Stomach (tissue), 8 donors: ENCODE measurements at regions not wholly inside any gene's neighbourhood (a gene's known extent, or its start where the extent isn't known, plus 50 kb on each side); places are given as distances from the start of the nearest gene placed in this dataset.
"Not testable (repeated sequence)": the region's sequence is repeated elsewhere in the genome, so short reads cannot be mapped to it uniquely, and the experiment has no call there.

Experiments
- DNase-seq, 2 donors: peaks; one replicate each; pipeline versions ENCODE4 v3.0.0 to v3.0.0-alpha.2; 2013 to 2019
- H3K27ac ChIP-seq, 5 donors: fragments of 200-600 bp in 4 of 5; sonication (generic) in 4 of 5; one replicate each; pipeline ENCODE4 v1.5.1; 2013 to 2019; ENCODE audit warnings: mild to moderate bottlenecking in 1 of 5, moderate library complexity in 1 of 5
- H3K27me3 ChIP-seq, 3 donors: fragments of 200-600 bp; sonication (generic); one replicate each; pipeline ENCODE4 v1.5.1; 2017 to 2019; ENCODE audit warnings: mixed run types in 1 of 3
- H3K36me3 ChIP-seq, 4 donors: fragments of 200-600 bp; sonication (generic); 1 replicate in 3 of 4; 2 replicates in 1 of 4; pipeline ENCODE4 v1.5.1; 2016 to 2019
- H3K4me1 ChIP-seq, 4 donors: fragments of 200-600 bp; sonication (generic); one replicate each; pipeline ENCODE4 v1.5.1; 2016 to 2019
- H3K4me3 ChIP-seq, 4 donors: fragments of 200-600 bp; sonication (generic) in 3 of 4; one replicate each; pipeline ENCODE4 v1.5.1; 2016 to 2019; ENCODE audit warnings: mild to moderate bottlenecking in 1 of 4
- H3K9me3 ChIP-seq, 4 donors: fragments of 200-600 bp; sonication (generic); one replicate each; pipeline ENCODE4 v1.5.1; 2016 to 2019
- EP300 ChIP-seq: sonication (generic); formaldehyde crosslinking; IDR thresholded peaks from one replicate; pipeline ENCODE4 v1.6.1; 2017; ENCODE audit warnings: antibody characterized with exemption
- POLR2A ChIP-seq, 4 donors: fragments of 450-650 bp; IDR thresholded peaks; one replicate each; pipeline ENCODE4 v1.6.1; 2016; ENCODE audit warnings: antibody characterized with exemption in 4 of 4, control low read depth in 2 of 4, mild to moderate bottlenecking in 1 of 4, moderate library complexity in 1 of 4
- POLR2AphosphoS5 ChIP-seq, 3 donors: sonication (generic); formaldehyde crosslinking; IDR thresholded peaks; one replicate each; pipeline ENCODE4 v1.6.1; 2016; ENCODE audit warnings: antibody characterized with exemption in 3 of 3
- WGBS, 5 donors: extraction: QIAGEN DNeasy Blood & Tissue Kit in 3 of 5; methylation state at CpG; one replicate each; pipeline versions ENCODE4 v1.1.5 to v1.1.7; 2013 to 2018; 5-methylcytosine and 5-hydroxymethylcytosine counted together
- intact Hi-C: fragments of 100-400 bp; cut with DNase I; formaldehyde crosslinking; loops from one replicate; pipeline ENCODE4 v1.15.1; 2023; ENCODE audit warnings: low total_unique reads
- TF ChIP-seq, protein P1 (sequence below), 7 experiments: fragments of 450-650 bp in 4 of 7; fragments of 200-600 bp in 3 of 7; sonication (generic) in 3 of 7; IDR thresholded peaks; one replicate each; pipeline ENCODE4 v1.5.1; 2016 to 2019; ENCODE audit warnings: antibody characterized with exemption in 7 of 7, control low read depth in 2 of 7, mild to moderate bottlenecking in 1 of 7
- donor health status: healthy with polysubstance abuse.
- donor health status: Bipolar disorder and iron deficiency.
- donor health status: healthy.

DNA sequence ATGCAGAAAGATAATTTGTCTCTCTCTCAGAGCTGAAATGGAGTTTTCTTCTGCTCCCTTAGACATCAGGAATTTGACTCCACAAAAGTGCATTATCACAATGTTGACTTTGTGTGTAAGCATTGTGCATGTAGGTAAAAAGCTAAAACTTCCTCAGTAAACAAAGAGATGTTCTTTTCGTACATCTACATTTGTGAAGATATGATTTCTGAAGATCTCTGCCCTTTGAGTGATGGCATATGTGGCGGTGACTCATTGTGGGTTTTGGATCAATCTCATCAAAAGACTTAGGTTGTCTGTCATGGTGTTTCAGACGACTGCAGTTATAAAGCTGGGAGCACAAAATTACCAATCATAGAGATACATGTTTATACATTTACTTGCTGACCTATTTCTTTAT, 411.4 kb upstream of the LMO3 start:
- no peak for DNase-seq
- Histone ChIP-seq H3K27ac (no peak overlapping the region), H3K9me3 (peaks cover 0 to 8% (median 0%) of the 10 kb centered on the region in 4 donors), H3K4me3 (no peak overlapping the region), H3K36me3 (no peaks in the 10 kb centered on the region), H3K27me3 (no peaks in the 10 kb centered on the region), H3K4me1 (no peaks in the 10 kb centered on the region)
- no peak for TF ChIP-seq POLR2A (IDR thresholded peaks at IDR 0.05)
- TF ChIP-seq, protein P1, sequence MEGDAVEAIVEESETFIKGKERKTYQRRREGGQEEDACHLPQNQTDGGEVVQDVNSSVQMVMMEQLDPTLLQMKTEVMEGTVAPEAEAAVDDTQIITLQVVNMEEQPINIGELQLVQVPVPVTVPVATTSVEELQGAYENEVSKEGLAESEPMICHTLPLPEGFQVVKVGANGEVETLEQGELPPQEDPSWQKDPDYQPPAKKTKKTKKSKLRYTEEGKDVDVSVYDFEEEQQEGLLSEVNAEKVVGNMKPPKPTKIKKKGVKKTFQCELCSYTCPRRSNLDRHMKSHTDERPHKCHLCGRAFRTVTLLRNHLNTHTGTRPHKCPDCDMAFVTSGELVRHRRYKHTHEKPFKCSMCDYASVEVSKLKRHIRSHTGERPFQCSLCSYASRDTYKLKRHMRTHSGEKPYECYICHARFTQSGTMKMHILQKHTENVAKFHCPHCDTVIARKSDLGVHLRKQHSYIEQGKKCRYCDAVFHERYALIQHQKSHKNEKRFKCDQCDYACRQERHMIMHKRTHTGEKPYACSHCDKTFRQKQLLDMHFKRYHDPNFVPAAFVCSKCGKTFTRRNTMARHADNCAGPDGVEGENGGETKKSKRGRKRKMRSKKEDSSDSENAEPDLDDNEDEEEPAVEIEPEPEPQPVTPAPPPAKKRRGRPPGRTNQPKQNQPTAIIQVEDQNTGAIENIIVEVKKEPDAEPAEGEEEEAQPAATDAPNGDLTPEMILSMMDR (IDR thresholded peaks at IDR 0.05), result no peak
- no peak for TF ChIP-seq POLR2AphosphoS5 (IDR thresholded peaks at IDR 0.05)
- TF ChIP-seq EP300, result no peak
- 68 to 75% (median 72%) methylated on average over 3 of the region's 3 CpGs for WGBS, 5 donors
- intact Hi-C loops, result no loop called here

GRCh38 chr12:17016116-17016864, 410.3 kb upstream of the LMO3 start:
- DNase-seq, result no peak
- H3K9me3 ChIP-seq, result peaks cover 0 to 8% (median 0%) of the 10 kb centered on the region in 4 donors
- intact Hi-C loops, result no loop called here
- H3K27ac ChIP-seq, result no peak overlapping the region
- no peaks in the 10 kb centered on the region for H3K4me1 ChIP-seq
- no peak overlapping the region for H3K4me3 ChIP-seq
- H3K27me3 ChIP-seq, result no peaks in the 10 kb centered on the region
- no peaks in the 10 kb centered on the region for H3K36me3 ChIP-seq
- 82 to 93% (median 92%) methylated on average over 7 of the region's 7 CpGs for WGBS, 5 donors
- TF ChIP-seq POLR2AphosphoS5 (IDR thresholded peaks at IDR 0.05), result no peak
- TF ChIP-seq EP300, result no peak
- TF ChIP-seq POLR2A (IDR thresholded peaks at IDR 0.05), result no peak
- TF ChIP-seq, protein P1 (IDR thresholded peaks at IDR 0.05), result no peak

GRCh38 chr12:17015501-17015900, 409.5 kb upstream of the LMO3 start:
- Histone ChIP-seq H3K27me3 (no peaks in the 10 kb centered on the region), H3K27ac (no peak overlapping the region), H3K36me3 (no peaks in the 10 kb centered on the region), H3K4me3 (no peak overlapping the region), H3K9me3 (peaks cover 0 to 8% (median 0%) of the 10 kb centered on the region in 4 donors), H3K4me1 (no peaks in the 10 kb centered on the region)
- no peak for TF ChIP-seq POLR2AphosphoS5 (IDR thresholded peaks at IDR 0.05)
- no peak for TF ChIP-seq EP300
- no peak for TF ChIP-seq POLR2A (IDR thresholded peaks at IDR 0.05)
- TF ChIP-seq, protein P1 (IDR thresholded peaks at IDR 0.05), result no peak
- intact Hi-C loops, result no loop called here
- DNase-seq, result no peak
- WGBS, 5 donors, result 96 to 100% (median 100%) methylated on average over 1 of the region's 1 CpG

DNA sequence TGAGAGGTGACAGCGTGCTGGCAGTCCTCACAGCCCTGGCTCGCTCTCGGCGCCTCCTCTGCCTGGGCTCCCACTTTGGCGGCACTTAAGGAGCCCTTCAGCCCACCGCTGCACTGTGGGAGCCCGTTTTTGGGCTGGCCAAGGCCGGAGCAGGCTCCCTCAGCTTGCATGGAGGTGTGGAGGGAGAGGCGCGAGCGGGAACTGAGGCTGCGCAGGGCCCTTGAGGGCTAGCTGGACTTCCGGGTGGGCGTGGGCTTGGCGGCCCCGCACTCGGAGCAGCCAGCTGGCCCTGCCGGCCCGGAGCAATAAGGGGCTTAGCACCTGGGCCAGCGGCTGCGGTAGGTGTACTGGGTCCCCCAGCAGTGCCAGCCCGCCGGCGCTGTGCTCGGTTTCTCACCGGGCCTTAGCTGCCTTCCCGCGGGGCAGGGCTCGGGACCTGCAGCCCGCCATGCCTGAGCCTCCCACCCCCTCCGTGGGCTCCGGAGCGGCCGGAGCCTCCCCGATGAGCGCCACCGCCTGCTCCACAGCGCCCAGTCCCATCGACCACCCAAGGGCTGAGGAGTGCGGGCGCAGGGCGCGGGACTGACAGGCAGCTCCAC, 401.6 kb upstream of the LMO3 start:
- intact Hi-C loops, H3K36me3 ChIP-seq, H3K27me3 ChIP-seq, H3K27ac ChIP-seq, H3K4me3 ChIP-seq, H3K4me1 ChIP-seq, DNase-seq: not testable (repeated sequence)
- 94 to 97% (median 95%) methylated on average over 33 to 43 of the region's 43 CpGs for WGBS, 5 donors
- H3K9me3 ChIP-seq, result peaks cover 0 to 17% (median 5%) of the 10 kb centered on the region in 4 donors

GRCh38 chr12:16998538-16998937, 392.6 kb upstream of the LMO3 start:
- 85 to 93% (median 91%) methylated on average over 14 of the region's 14 CpGs for WGBS, 5 donors
- H3K27me3 ChIP-seq, H3K4me3 ChIP-seq, H3K9me3 ChIP-seq, H3K27ac ChIP-seq, H3K4me1 ChIP-seq, intact Hi-C loops, H3K36me3 ChIP-seq, DNase-seq: not testable (repeated sequence)
